Fibroblast of the aortic adventitia (primary cell): ENCODE measurements at regions not wholly inside any gene's neighbourhood (a gene's known extent, or its start where the extent isn't known, plus 50 kb on each side); places are given as distances from the start of the nearest gene placed in this dataset.

Experiments used
- DNase-seq: peaks from one replicate; pipeline ENCODE4 v3.0.0-alpha.2; 2010; ENCODE audit warnings: low read depth
- H3K4me3 ChIP-seq: 2 replicates; pipeline ENCODE4 v1.5.1; 2011; ENCODE audit warnings: low read depth, mild to moderate bottlenecking, control low read depth, low read length, moderate library complexity
- TF ChIP-seq, protein P1 (sequence below): IDR thresholded peaks from 2 replicates; pipeline ENCODE4 v1.5.1; 2011; ENCODE audit warnings: mild to moderate bottlenecking, low read length, control low read depth, inconsistent platforms; ENCODE audit not compliant: insufficient read depth

DNA sequence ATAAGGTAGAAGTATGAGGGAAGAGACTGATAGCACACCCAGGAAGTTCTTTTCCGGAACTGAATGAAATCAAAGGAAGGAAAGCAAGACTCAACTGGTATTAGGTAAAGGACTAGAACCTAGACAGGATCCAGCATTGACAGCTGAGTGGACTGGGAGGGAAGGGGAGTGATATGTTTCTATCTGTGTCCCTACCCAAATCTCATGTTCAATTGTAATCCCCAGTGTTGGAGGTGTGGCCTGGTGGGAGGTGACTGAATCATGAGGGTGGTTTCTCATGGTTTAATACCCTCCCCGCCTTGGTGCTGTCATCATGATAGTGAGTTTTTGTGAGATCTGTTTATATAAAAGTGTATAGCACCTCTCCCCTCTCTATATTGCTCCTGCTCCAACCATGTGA lies 415.9 kb upstream of the KCNMB2 start:
- TF ChIP-seq, protein P1, sequence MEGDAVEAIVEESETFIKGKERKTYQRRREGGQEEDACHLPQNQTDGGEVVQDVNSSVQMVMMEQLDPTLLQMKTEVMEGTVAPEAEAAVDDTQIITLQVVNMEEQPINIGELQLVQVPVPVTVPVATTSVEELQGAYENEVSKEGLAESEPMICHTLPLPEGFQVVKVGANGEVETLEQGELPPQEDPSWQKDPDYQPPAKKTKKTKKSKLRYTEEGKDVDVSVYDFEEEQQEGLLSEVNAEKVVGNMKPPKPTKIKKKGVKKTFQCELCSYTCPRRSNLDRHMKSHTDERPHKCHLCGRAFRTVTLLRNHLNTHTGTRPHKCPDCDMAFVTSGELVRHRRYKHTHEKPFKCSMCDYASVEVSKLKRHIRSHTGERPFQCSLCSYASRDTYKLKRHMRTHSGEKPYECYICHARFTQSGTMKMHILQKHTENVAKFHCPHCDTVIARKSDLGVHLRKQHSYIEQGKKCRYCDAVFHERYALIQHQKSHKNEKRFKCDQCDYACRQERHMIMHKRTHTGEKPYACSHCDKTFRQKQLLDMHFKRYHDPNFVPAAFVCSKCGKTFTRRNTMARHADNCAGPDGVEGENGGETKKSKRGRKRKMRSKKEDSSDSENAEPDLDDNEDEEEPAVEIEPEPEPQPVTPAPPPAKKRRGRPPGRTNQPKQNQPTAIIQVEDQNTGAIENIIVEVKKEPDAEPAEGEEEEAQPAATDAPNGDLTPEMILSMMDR: no peak
- H3K4me3 ChIP-seq: no peak overlapping the region
- DNase-seq: no peak

DNA sequence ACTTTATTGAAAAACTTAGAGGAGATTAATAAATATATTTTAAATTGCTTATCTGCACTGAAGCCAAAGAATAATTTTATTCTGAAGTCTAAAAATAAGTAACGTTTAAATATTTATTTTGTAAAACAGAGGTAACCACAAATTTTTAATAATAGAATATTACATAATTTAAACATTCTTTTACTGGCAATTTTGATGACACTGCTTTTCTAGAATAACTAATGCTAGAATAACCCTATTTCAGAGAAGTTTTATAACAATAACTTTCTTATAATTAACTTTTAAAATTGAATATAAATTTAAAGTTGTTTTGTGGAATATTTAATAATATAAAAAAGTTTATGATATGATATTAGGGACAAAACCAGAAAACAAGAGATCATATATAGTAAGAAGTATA lies 409.6 kb upstream of the KCNMB2 start:
- DNase-seq: no peak
- TF ChIP-seq, protein P1: no peak
- no peak overlapping the region for H3K4me3 ChIP-seq

DNA sequence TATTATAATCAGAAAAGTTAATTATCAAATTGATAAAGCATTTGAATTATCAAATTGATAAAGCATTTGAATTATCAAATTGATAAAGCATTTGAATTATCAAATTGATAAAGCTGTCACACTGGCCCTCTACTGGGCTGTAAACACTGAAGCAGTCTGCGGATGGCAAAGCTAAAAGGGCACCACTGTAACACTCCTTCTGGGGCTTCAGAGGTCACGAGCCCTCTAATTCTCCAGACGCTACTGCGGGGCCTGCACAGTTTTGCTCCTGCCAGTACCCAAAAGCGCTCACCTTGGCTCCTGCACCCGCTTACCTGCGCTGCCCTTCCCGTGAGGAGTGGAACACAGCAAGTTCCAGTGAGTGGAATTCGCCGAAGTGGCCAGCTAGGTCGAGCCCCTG lies 409.0 kb upstream of the KCNMB2 start:
- no peak overlapping the region for H3K4me3 ChIP-seq
- TF ChIP-seq, protein P1: no peak
- DNase-seq: no peak

DNA sequence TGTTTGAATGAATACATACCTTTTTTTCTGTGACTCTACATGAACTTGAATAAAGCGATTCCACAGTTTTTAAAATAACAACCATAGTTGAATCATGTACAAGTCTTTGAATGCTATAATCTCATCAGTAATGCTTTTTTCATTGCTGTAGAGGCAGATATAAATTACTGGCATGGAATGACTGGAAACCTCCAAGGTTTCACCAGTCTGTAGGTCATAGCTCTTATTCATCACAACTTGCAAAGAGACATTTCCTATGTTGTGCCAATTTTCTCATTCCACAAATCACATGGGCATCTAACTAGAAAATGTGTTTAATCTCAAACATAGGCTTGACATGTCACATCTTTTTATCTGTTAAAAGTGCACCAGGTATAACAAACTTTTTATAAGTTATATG lies 407.1 kb upstream of the KCNMB2 start:
- no peak overlapping the region for H3K4me3 ChIP-seq
- TF ChIP-seq, protein P1: no peak
- peak; percentile 42 for DNase-seq

DNA sequence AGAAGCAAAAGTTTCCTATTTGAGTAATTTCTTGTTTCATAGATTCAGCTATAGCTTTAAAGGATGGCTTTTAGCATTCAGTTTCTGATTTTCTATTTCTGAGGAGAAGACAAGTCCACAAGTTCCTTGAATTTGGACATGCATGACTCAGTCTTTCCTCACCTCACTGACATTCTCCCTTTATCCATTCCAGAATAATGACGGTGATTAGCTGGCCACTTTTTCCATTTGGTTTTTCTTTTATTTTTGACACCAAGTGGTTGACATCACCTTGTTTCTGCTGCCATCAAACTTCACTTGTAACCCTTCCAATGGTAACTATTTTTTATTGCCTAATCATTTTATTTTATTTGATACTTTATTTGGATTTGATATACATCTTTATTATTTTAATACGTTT lies 404.4 kb upstream of the KCNMB2 start:
- peak; percentile 72 for DNase-seq
- no peak overlapping the region for H3K4me3 ChIP-seq
- TF ChIP-seq, protein P1: no peak

DNA sequence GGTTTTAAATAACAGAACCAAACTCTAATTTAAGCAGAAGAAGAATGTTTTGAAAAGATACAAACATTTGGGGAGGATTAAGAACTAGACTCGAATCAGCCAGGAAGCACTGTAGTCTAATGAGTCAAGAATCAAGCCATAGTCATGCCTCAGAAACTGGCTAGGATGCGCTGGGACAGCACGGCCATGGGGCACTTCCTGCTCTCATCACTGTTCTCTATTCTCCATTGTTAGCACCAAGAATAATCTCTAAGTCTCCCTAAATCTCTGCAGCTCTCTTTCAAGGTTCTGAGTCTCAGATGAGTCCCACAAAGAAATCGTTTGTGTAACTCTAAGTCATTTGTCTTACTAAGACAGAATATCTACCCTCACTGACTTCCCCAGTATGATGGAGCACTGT lies 399.0 kb upstream of the KCNMB2 start:
- TF ChIP-seq, protein P1: no peak
- DNase-seq: no peak
- H3K4me3 ChIP-seq: no peak overlapping the region

DNA sequence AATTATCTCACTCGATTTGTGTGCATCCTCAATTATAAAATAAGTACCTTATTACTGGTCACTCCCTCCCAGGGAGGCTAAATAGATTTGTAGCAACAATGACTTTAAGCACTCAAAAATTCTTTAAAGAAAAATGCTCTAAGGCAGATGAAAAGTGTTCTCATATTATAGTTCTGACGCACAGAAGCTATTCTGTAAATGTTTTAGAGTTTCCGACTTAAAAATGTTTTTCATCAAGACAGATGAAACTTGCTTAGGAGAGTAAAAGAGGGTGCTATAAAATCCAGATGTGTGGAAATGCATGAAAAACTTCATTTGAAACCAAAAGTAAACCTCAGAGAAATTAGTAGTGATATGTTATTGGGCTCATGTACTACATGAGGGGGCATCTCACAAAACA lies 398.4 kb upstream of the KCNMB2 start:
- no peak for DNase-seq
- TF ChIP-seq, protein P1: no peak
- H3K4me3 ChIP-seq: no peak overlapping the region
